Endothelial cell of umbilical vein (primary cell): ENCODE measurements at regions not wholly inside any gene's neighbourhood (a gene's known extent, or its start where the extent isn't known, plus 50 kb on each side); places are given as distances from the start of the nearest gene placed in this dataset.

ENCODE experiments used
- BruUV-seq: library from RNA; stranded (reverse); fragments of 400-500 nt; replicated peaks from 2 replicates; lab custom pipeline; 2021; lab: Mats Ljungman, UMichigan
- CTCF ChIA-PET: fragments of 300-600, 350-600 bp; sonication (Branson Sonifier 250); formaldehyde crosslinking; loops from one replicate; lab custom pipeline; 2021; ENCODE audit warnings: antibody characterized with exemption, inconsistent platforms; lab: Charles Lee
- POLR2A ChIA-PET: fragments of 300-600, 350-600 bp; sonication (Branson Sonifier 250); formaldehyde crosslinking; loops from one replicate; lab custom pipeline; 2021; ENCODE audit warnings: antibody characterized with exemption, inconsistent platforms; lab: Charles Lee
- DNase-seq: peaks from one replicate; pipeline ENCODE4 v3.0.0-alpha.2; 2011; ENCODE audit warnings: low read depth, low spot score
- FAIRE-seq: peaks from 2 replicates; lab custom pipeline; 2011; peaks lifted over from hg19 to GRCh38; lab: Jason Lieb, UNC
- H2AFZ ChIP-seq: 2 replicates; pipeline ENCODE4 v1.6.0; 2012; ENCODE audit warnings: low read depth, low read length, control low read depth, inconsistent platforms
- H3K27ac ChIP-seq: 2 replicates; pipeline ENCODE4 v1.5.1; 2011; ENCODE audit warnings: low read depth, mild to moderate bottlenecking, control low read depth, low read length, moderate library complexity; ENCODE audit not compliant: insufficient read depth
- H3K27me3 ChIP-seq, 2 experiments: 2 replicates each; pipeline versions ENCODE4 v1.6.0 to v1.6.1; 2011; ENCODE audit warnings: low read length in 2 of 2, mixed read lengths in 1 of 2; ENCODE audit not compliant: control insufficient read depth in 2 of 2, insufficient read depth in 2 of 2
- H3K36me3 ChIP-seq, 2 experiments: 2 replicates in 1 of 2; 3 replicates in 1 of 2; pipeline ENCODE4 v1.5.1; 2011; ENCODE audit warnings: low read length in 2 of 2, mild to moderate bottlenecking in 1 of 2, moderate library complexity in 1 of 2; ENCODE audit not compliant: control insufficient read depth in 2 of 2, insufficient read depth in 2 of 2; ENCODE audit errors: extremely low read depth in 1 of 2
- H3K4me1 ChIP-seq: 3 replicates; pipeline ENCODE4 v1.5.1; 2011; ENCODE audit warnings: mild to moderate bottlenecking, low read length; ENCODE audit not compliant: control insufficient read depth, insufficient read depth; ENCODE audit errors: extremely low read depth
- H3K4me2 ChIP-seq: 2 replicates; pipeline ENCODE4 v1.6.1; 2011; ENCODE audit warnings: low read length, control low read depth, mixed read lengths; ENCODE audit not compliant: insufficient read depth
- H3K4me3 ChIP-seq, 3 experiments: fragments of 200-600 bp in 1 of 3; sonication (generic), shearing (Covaris generic) in 1 of 3; replicated peaks in 1 of 3; 2 replicates each; pipeline ENCODE4 v1.5.1; 2011 to 2016; ENCODE audit warnings: control low read depth in 3 of 3, low read length in 3 of 3, mild to moderate bottlenecking in 2 of 3, inconsistent platforms in 1 of 3, low read depth in 1 of 3, moderate library complexity in 1 of 3; ENCODE audit not compliant: insufficient read depth in 1 of 3
- H3K79me2 ChIP-seq: 2 replicates; pipeline ENCODE4 v1.6.0; 2012; ENCODE audit warnings: low read length, inconsistent platforms; ENCODE audit not compliant: control insufficient read depth, insufficient read depth
- H3K9ac ChIP-seq: replicated peaks from 2 replicates; pipeline ENCODE3; 2011; ENCODE audit warnings: low read length, control low read depth; ENCODE audit not compliant: insufficient read depth; ENCODE audit errors: extremely low read depth
- H3K9me1 ChIP-seq: replicated peaks from 3 replicates; pipeline ENCODE4 v1.6.0; 2011; ENCODE audit warnings: mild to moderate bottlenecking, low read length; ENCODE audit not compliant: control insufficient read depth, insufficient read depth; ENCODE audit errors: extremely low read depth
- H3K9me3 ChIP-seq: replicated peaks from 2 replicates; pipeline ENCODE4 v1.5.1; 2012; ENCODE audit warnings: low read length, inconsistent platforms; ENCODE audit not compliant: control insufficient read depth, insufficient read depth
- H4K20me1 ChIP-seq: replicated peaks from 2 replicates; pipeline ENCODE3; 2011; ENCODE audit warnings: mild to moderate bottlenecking, low read length; ENCODE audit not compliant: control insufficient read depth, insufficient read depth; ENCODE audit errors: extremely low read depth
- CTCF ChIP-seq, 2 donors: IDR thresholded peaks; 1 replicate in 1 of 2; 2 replicates in 1 of 2; pipeline ENCODE4 v1.5.1; 2011; ENCODE audit warnings: low read length in 2 of 2, mild to moderate bottlenecking in 2 of 2, moderate library complexity in 2 of 2, control low read depth in 1 of 2, inconsistent platforms in 1 of 2, low read depth in 1 of 2; ENCODE audit not compliant: insufficient read depth in 1 of 2; ENCODE audit errors: extremely low read depth in 1 of 2
- EZH2 ChIP-seq: IDR thresholded peaks from 2 replicates; pipeline ENCODE4 v1.6.1; 2012; ENCODE audit warnings: borderline replicate concordance, low read depth, mild to moderate bottlenecking, moderate library complexity, low read length, inconsistent platforms; ENCODE audit not compliant: severe bottlenecking
- FOS ChIP-seq: IDR thresholded peaks from 2 replicates; pipeline ENCODE4 v1.6.1; 2011; ENCODE audit warnings: mild to moderate bottlenecking, low read length, moderate library complexity, borderline replicate concordance; ENCODE audit not compliant: insufficient read depth
- GATA2 ChIP-seq: IDR thresholded peaks from 2 replicates; pipeline ENCODE4 v1.7.0; 2011; ENCODE audit warnings: low read depth, mild to moderate bottlenecking, moderate library complexity, mixed read lengths, low read length; ENCODE audit not compliant: insufficient read length, insufficient read depth
- JUN ChIP-seq: IDR thresholded peaks from 2 replicates; pipeline ENCODE4 v1.6.1; 2011; ENCODE audit warnings: borderline replicate concordance, low read depth; ENCODE audit not compliant: insufficient read length, insufficient read depth
- MAX ChIP-seq: IDR thresholded peaks from 2 replicates; pipeline ENCODE4 v1.6.1; 2011; ENCODE audit not compliant: insufficient read depth, insufficient read length
- MYC ChIP-seq: IDR thresholded peaks from one replicate; pipeline ENCODE4 v1.6.1; 2011; ENCODE audit warnings: mild to moderate bottlenecking, low read depth, low read length
- POLR2A ChIP-seq: IDR thresholded peaks from 2 replicates; pipeline ENCODE4 v1.6.1; 2012; ENCODE audit warnings: low read depth, mild to moderate bottlenecking, control low read depth, low read length
- POLR2AphosphoS5 ChIP-seq: IDR thresholded peaks from 2 replicates; pipeline ENCODE4 v1.6.1; 2012; ENCODE audit warnings: low read depth, mild to moderate bottlenecking, control low read depth, low read length, moderate library complexity; ENCODE audit not compliant: insufficient read depth
- dilution Hi-C: fragments of 300-500 bp; cut with MboI; formaldehyde crosslinking; loops from one replicate; pipeline ENCODE4 v1.15.0; 2019; ENCODE audit warnings: low sequenced_read_pairs; ENCODE audit not compliant: extremely low pct_ligation_motif_present
- intact Hi-C: fragments of 100-400 bp; cut with micrococcal nuclease; formaldehyde crosslinking; loops from one replicate; pipeline ENCODE4 v1.10.0; 2022

- no peak overlapping the region for H3K9ac ChIP-seq
- intact Hi-C loops = no loop called here
- no peak for DNase-seq
- no peaks in the 10 kb centered on the region for H3K79me2 ChIP-seq
- TF ChIP-seq POLR2AphosphoS5 (no peak), FOS (no peak), CTCF (IDR thresholded peaks at IDR 0.05; ENCODE audit: extremely low read depth in 1 of 2, insufficient read depth in 1 of 2, low read depth in 1 of 2, low read length in 2 of 2) (no peak), MAX (no peak), POLR2A (no peak), GATA2 (no peak), JUN (no peak), EZH2 (no peak), MYC (no peak)
- no peaks in the 10 kb centered on the region for H3K27me3 ChIP-seq
- no peaks in the 10 kb centered on the region for H4K20me1 ChIP-seq
- no peak overlapping the region for H3K27ac ChIP-seq
- H2AFZ ChIP-seq = no peak overlapping the region
- dilution Hi-C loops = no loop called here
- H3K4me1 ChIP-seq = no peaks in the 10 kb centered on the region
- no peak overlapping the region for H3K4me2 ChIP-seq
- no peaks in the 10 kb centered on the region for H3K9me3 ChIP-seq
- CTCF ChIA-PET = no interaction called here
- no TSS peak for BruUV-seq
- H3K36me3 ChIP-seq = no peaks in the 10 kb centered on the region
- no peak overlapping the region for H3K4me3 ChIP-seq
- H3K9me1 ChIP-seq = no peaks in the 10 kb centered on the region
- POLR2A ChIA-PET = no interaction called here
- FAIRE-seq = no peak
Observed at GRCh38 chr5:13325765-13326164, 618.7 kb downstream of the DNAH5 start.
